HL-60/S4 treated with retinoic acid at 250 ng/mL for 4 days and 3 days (cell line): ENCODE measurements at regions not wholly inside any gene's neighbourhood (a gene's known extent, or its start where the extent isn't known, plus 50 kb on each side); places are given as distances from the start of the nearest gene placed in this dataset.
"Not testable (repeated sequence)": the region's sequence is repeated elsewhere in the genome, so short reads cannot be mapped to it uniquely, and the experiment has no call there.

Experiments
- in situ Hi-C: fragments of 300-500 bp; cut with MboI; formaldehyde crosslinking; loops from 2 replicates; pipeline ENCODE4 v1.7.0; 2022; ENCODE audit warnings: low sequenced_read_pairs

- in situ Hi-C loops, result no loop called here
These were observed 88.1 kb upstream of the STMND1 start for GRCh38 chr6:17013701-17014100.

- in situ Hi-C loops, result no loop called here
These were observed 89.2 kb upstream of the STMND1 start for GRCh38 chr6:17012421-17013225.

GRCh38 chr6:17011985-17012384 is 89.9 kb upstream of the STMND1 start:
- in situ Hi-C loops, result no loop called here

GRCh38 chr6:17007749-17008148 is 94.1 kb upstream of the STMND1 start:
- in situ Hi-C loops, result no loop called here

- in situ Hi-C loops, result no loop called here
These were observed 95.3 kb upstream of the STMND1 start for GRCh38 chr6:17006543-17006942.

GRCh38 chr6:17004269-17004668 is 97.6 kb upstream of the STMND1 start:
- in situ Hi-C loops, result no loop called here

GRCh38 chr6:17002123-17002522 is 99.7 kb upstream of the STMND1 start:
- in situ Hi-C loops, result no loop called here

GRCh38 chr6:17001188-17001587 is 100.7 kb upstream of the STMND1 start:
- in situ Hi-C loops, result no loop called here

- in situ Hi-C loops, result no loop called here
These were observed 102.1 kb upstream of the STMND1 start for GRCh38 chr6:16999491-17000436.

- in situ Hi-C loops, result no loop called here
These were observed 103.4 kb upstream of the STMND1 start for GRCh38 chr6:16998461-16998860.

- in situ Hi-C loops, result no loop called here
These were observed 106.2 kb upstream of the STMND1 start for GRCh38 chr6:16995511-16996250.

- in situ Hi-C loops, result no loop called here
These were observed 108.5 kb upstream of the STMND1 start for GRCh38 chr6:16993396-16993795.

GRCh38 chr6:16991981-16992629 is 109.7 kb upstream of the STMND1 start:
- in situ Hi-C loops, result no loop called here

GRCh38 chr6:16989976-16990375 is 111.9 kb upstream of the STMND1 start:
- in situ Hi-C loops, result not testable (repeated sequence)

- in situ Hi-C loops, result no loop called here
These were observed 112.5 kb upstream of the STMND1 start for GRCh38 chr6:16989382-16989781.

GRCh38 chr6:16987996-16988395 is 113.9 kb upstream of the STMND1 start:
- in situ Hi-C loops, result no loop called here

- in situ Hi-C loops, result no loop called here
These were observed 116.2 kb upstream of the STMND1 start for GRCh38 chr6:16985513-16986284.

- in situ Hi-C loops, result no loop called here
These were observed 119.0 kb upstream of the STMND1 start for GRCh38 chr6:16982807-16983206.

GRCh38 chr6:16979677-16980370 is 122.0 kb upstream of the STMND1 start:
- in situ Hi-C loops, result no loop called here
